Loucy (cell line): ENCODE measurements at regions not wholly inside any gene's neighbourhood (a gene's known extent, or its start where the extent isn't known, plus 50 kb on each side); places are given as distances from the start of the nearest gene placed in this dataset.

Experiments used
- CTCF ChIP-seq: fragments of 200-600 bp; sonication (generic); conservative IDR thresholded peaks from 2 replicates; pipeline ENCODE4 v1.5.1; 2014; ENCODE audit warnings: mild to moderate bottlenecking, antibody characterized with exemption, low read length
- EZH2phosphoT487 ChIP-seq: fragments of 200-600 bp; IDR thresholded peaks from 2 replicates; pipeline ENCODE4 v1.6.1; 2018; ENCODE audit warnings: antibody characterized with exemption, mild to moderate bottlenecking, moderate library complexity, borderline replicate concordance

- no peak for TF ChIP-seq CTCF
- no peak for TF ChIP-seq EZH2phosphoT487
Measured at GRCh38 chr4:155565776-155566175, 100.9 kb upstream of the GUCY1A1 start.
